ENCODE measurements at regions not wholly inside any gene's neighbourhood (a gene's known extent, or its start where the extent isn't known, plus 50 kb on each side); places are given as distances from the start of the nearest gene placed in this dataset.
"Not testable (repeated sequence)": the region's sequence is repeated elsewhere in the genome, so short reads cannot be mapped to it uniquely, and the experiment has no call there.

GRCh38 chr15:84503101-84503500, 97.7 kb upstream of the ZSCAN2 start:
- TF ChIP-seq CTCF (conservative IDR thresholded peaks at IDR 0.05); EZH2 (IDR thresholded peaks at IDR 0.05; ENCODE audit: low read depth): not testable (repeated sequence)
